Muscle layer of duodenum (tissue), 2 donors: ENCODE measurements at regions not wholly inside any gene's neighbourhood (a gene's known extent, or its start where the extent isn't known, plus 50 kb on each side); places are given as distances from the start of the nearest gene placed in this dataset.

ENCODE experiments used
- H3K27ac ChIP-seq: one replicate; pipeline ENCODE4 v1.7.0; 2013; ENCODE audit warnings: mild to moderate bottlenecking, low read length
- H3K27me3 ChIP-seq: one replicate; pipeline ENCODE4 v1.7.0; 2013; ENCODE audit warnings: low read depth, mild to moderate bottlenecking, control low read depth, low read length
- H3K36me3 ChIP-seq, 2 donors: one replicate each; pipeline ENCODE4 v1.7.0; 2013; ENCODE audit warnings: low read length in 2 of 2, control low read depth in 1 of 2, mild to moderate bottlenecking in 1 of 2; ENCODE audit not compliant: insufficient read depth in 2 of 2, control insufficient read depth in 1 of 2
- H3K4me1 ChIP-seq, 2 donors: one replicate each; pipeline ENCODE4 v1.7.0; 2013; ENCODE audit warnings: low read length in 2 of 2, mild to moderate bottlenecking in 2 of 2, control low read depth in 1 of 2, moderate library complexity in 1 of 2; ENCODE audit not compliant: insufficient read depth in 2 of 2, control insufficient read depth in 1 of 2
- H3K4me3 ChIP-seq, 2 donors: one replicate each; pipeline ENCODE4 v1.7.0; 2013; ENCODE audit warnings: low read length in 2 of 2, low read depth in 1 of 2, mild to moderate bottlenecking in 1 of 2
- H3K9me3 ChIP-seq, 2 donors: one replicate each; pipeline ENCODE4 v1.7.0; 2013; ENCODE audit warnings: low read length in 2 of 2, control low read depth in 1 of 2, mild to moderate bottlenecking in 1 of 2; ENCODE audit not compliant: control insufficient read depth in 1 of 2
- donor health status: healthy.

GRCh38 chr11:45024846-45025588, 74.3 kb upstream of the TP53I11 start:
- Histone ChIP-seq H3K27ac (no peak overlapping the region), H3K36me3 (no peaks in the 10 kb centered on the region), H3K4me3 (no peak overlapping the region), H3K9me3 (no peaks in the 10 kb centered on the region), H3K4me1 (peaks cover 4 to 22% of the 10 kb centered on the region in 2 donors), H3K27me3 (no peaks in the 10 kb centered on the region)

- H3K27me3 ChIP-seq = no peaks in the 10 kb centered on the region
- H3K27ac ChIP-seq = no peak overlapping the region
- no peak overlapping the region for H3K4me3 ChIP-seq
- peaks cover 4 to 20% of the 10 kb centered on the region in 2 donors for H3K4me1 ChIP-seq
- no peaks in the 10 kb centered on the region for H3K9me3 ChIP-seq
- no peaks in the 10 kb centered on the region for H3K36me3 ChIP-seq
Observed at GRCh38 chr11:45025716-45026492, 75.2 kb upstream of the TP53I11 start.

- peaks cover 4 to 11% of the 10 kb centered on the region in 2 donors for H3K4me1 ChIP-seq
- no peaks in the 10 kb centered on the region for H3K27me3 ChIP-seq
- no peak overlapping the region for H3K4me3 ChIP-seq
- no peak overlapping the region for H3K27ac ChIP-seq
- H3K36me3 ChIP-seq = no peaks in the 10 kb centered on the region
- H3K9me3 ChIP-seq = no peaks in the 10 kb centered on the region
Observed at GRCh38 chr11:45026835-45027234, 76.2 kb upstream of the TP53I11 start.

- Histone ChIP-seq H3K27ac (no peak overlapping the region), H3K9me3 (no peaks in the 10 kb centered on the region), H3K27me3 (no peaks in the 10 kb centered on the region), H3K4me1 (peaks cover 1 to 8% of the 10 kb centered on the region in 2 donors), H3K4me3 (no peak overlapping the region), H3K36me3 (no peaks in the 10 kb centered on the region)
Observed at GRCh38 chr11:45027312-45027711, 76.6 kb upstream of the TP53I11 start.

GRCh38 chr11:45028911-45029682, 78.4 kb upstream of the TP53I11 start:
- H3K27me3 ChIP-seq = no peaks in the 10 kb centered on the region
- H3K36me3 ChIP-seq = no peaks in the 10 kb centered on the region
- no peaks in the 10 kb centered on the region for H3K4me1 ChIP-seq
- H3K4me3 ChIP-seq = no peak overlapping the region
- no peak overlapping the region for H3K27ac ChIP-seq
- no peaks in the 10 kb centered on the region for H3K9me3 ChIP-seq

- Histone ChIP-seq H3K4me1 (no peaks in the 10 kb centered on the region), H3K9me3 (no peaks in the 10 kb centered on the region), H3K4me3 (no peak overlapping the region), H3K36me3 (no peaks in the 10 kb centered on the region), H3K27ac (no peak overlapping the region), H3K27me3 (no peaks in the 10 kb centered on the region)
Observed at GRCh38 chr11:45030778-45031177, 80.1 kb upstream of the TP53I11 start.

GRCh38 chr11:45031912-45032519, 81.3 kb upstream of the TP53I11 start:
- no peak overlapping the region for H3K27ac ChIP-seq

GRCh38 chr11:45035413-45035812, 84.7 kb upstream of the TP53I11 start:
- H3K4me1 ChIP-seq = no peaks in the 10 kb centered on the region
- H3K4me3 ChIP-seq = no peak overlapping the region
- H3K9me3 ChIP-seq = peaks cover 4 to 9% of the 10 kb centered on the region in 2 donors
- H3K36me3 ChIP-seq = no peaks in the 10 kb centered on the region
- H3K27ac ChIP-seq = no peak overlapping the region
- no peaks in the 10 kb centered on the region for H3K27me3 ChIP-seq

More at GRCh38 chr11:45031912-45032519, 81.3 kb upstream of the TP53I11 start:
- Histone ChIP-seq H3K4me1 (no peaks in the 10 kb centered on the region), H3K36me3 (no peaks in the 10 kb centered on the region), H3K9me3 (no peaks in the 10 kb centered on the region), H3K27me3 (no peaks in the 10 kb centered on the region), H3K4me3 (no peak overlapping the region)

- Histone ChIP-seq H3K4me3 (no peak overlapping the region), H3K27me3 (no peaks in the 10 kb centered on the region), H3K27ac (no peak overlapping the region), H3K36me3 (no peaks in the 10 kb centered on the region), H3K4me1 (no peaks in the 10 kb centered on the region), H3K9me3 (peaks cover 4 to 9% of the 10 kb centered on the region in 2 donors)
Observed at GRCh38 chr11:45036010-45036409, 85.3 kb upstream of the TP53I11 start.

- H3K4me1 ChIP-seq = no peaks in the 10 kb centered on the region
- H3K27ac ChIP-seq = no peak overlapping the region
- H3K36me3 ChIP-seq = no peaks in the 10 kb centered on the region
- no peak overlapping the region for H3K4me3 ChIP-seq
- peaks cover 4 to 9% of the 10 kb centered on the region in 2 donors for H3K9me3 ChIP-seq
- no peaks in the 10 kb centered on the region for H3K27me3 ChIP-seq
Observed at GRCh38 chr11:45036733-45037132, 86.0 kb upstream of the TP53I11 start.
